Astrocyte (in vitro differentiated cells and primary cell): ENCODE measurements at regions not wholly inside any gene's neighbourhood (a gene's known extent, or its start where the extent isn't known, plus 50 kb on each side); places are given as distances from the start of the nearest gene placed in this dataset.

Experiments used
- EZH2 ChIP-seq: IDR thresholded peaks from 2 replicates; pipeline ENCODE4 v1.6.1; 2012; ENCODE audit warnings: mild to moderate bottlenecking, low read length, inconsistent platforms; ENCODE audit not compliant: insufficient read depth
- TF ChIP-seq, protein P1 (sequence below): IDR thresholded peaks from 2 replicates; pipeline ENCODE4 v1.5.1; 2011; ENCODE audit warnings: low read depth, mild to moderate bottlenecking, inconsistent platforms, low read length, moderate library complexity; ENCODE audit not compliant: insufficient read depth

DNA sequence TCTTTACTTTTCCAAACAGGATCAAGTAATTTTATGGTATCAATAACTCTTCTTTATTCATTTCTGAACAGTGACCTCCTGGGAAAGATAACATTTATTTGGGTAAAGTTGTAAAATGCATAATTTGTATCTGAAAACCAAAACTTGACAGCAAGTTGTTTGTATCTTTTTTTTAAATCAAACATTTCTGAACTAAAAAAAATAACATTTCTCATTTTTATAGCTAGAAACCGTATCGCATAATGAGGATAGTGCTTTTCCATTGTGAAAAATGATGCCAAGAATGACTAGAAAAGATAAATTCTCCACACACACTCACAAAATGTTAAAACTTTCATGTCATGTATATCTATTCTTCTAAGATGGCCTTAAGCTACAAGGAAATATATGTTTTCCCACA is 578.2 kb downstream of the RIT2 start:
- TF ChIP-seq, protein P1, sequence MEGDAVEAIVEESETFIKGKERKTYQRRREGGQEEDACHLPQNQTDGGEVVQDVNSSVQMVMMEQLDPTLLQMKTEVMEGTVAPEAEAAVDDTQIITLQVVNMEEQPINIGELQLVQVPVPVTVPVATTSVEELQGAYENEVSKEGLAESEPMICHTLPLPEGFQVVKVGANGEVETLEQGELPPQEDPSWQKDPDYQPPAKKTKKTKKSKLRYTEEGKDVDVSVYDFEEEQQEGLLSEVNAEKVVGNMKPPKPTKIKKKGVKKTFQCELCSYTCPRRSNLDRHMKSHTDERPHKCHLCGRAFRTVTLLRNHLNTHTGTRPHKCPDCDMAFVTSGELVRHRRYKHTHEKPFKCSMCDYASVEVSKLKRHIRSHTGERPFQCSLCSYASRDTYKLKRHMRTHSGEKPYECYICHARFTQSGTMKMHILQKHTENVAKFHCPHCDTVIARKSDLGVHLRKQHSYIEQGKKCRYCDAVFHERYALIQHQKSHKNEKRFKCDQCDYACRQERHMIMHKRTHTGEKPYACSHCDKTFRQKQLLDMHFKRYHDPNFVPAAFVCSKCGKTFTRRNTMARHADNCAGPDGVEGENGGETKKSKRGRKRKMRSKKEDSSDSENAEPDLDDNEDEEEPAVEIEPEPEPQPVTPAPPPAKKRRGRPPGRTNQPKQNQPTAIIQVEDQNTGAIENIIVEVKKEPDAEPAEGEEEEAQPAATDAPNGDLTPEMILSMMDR = no peak
- no peak for TF ChIP-seq EZH2
